OCI-LY3 (cell line): ENCODE measurements at regions not wholly inside any gene's neighbourhood (a gene's known extent, or its start where the extent isn't known, plus 50 kb on each side); places are given as distances from the start of the nearest gene placed in this dataset.

Experiments
- CTCF ChIP-seq: fragments of 200-600, 300-600 bp; sonication (generic); IDR thresholded peaks from 2 replicates; pipeline ENCODE4 v1.5.1; 2014; ENCODE audit warnings: antibody characterized with exemption, low read length, low read depth
- EZH2phosphoT487 ChIP-seq: fragments of 200-600 bp; shearing (Covaris generic); IDR thresholded peaks from 2 replicates; pipeline ENCODE4 v1.6.1; 2018; ENCODE audit warnings: antibody characterized with exemption, mixed run types, low read depth

DNA sequence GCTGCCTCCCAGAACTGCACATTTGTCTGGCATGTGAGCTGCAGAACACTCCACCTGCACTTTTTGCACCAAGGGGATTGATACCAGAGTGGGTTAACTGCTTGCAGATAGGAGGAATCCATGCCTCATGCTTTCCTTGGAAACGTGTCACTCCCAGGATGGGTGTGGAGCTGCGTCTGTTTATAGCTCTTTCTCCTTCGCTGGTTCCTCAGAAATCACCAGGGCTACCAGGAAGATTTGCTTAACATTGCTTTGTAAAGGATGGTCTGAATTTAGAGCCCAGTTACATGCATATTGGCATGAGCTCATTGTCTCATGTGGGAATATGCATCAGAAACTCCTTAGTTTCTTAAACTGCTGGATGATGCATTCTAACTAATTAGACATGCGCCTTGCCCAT, 234.6 kb downstream of the GADD45G start:
- no peak for TF ChIP-seq CTCF
- no peak for TF ChIP-seq EZH2phosphoT487
